HEK293 (cell line): ENCODE measurements at regions not wholly inside any gene's neighbourhood (a gene's known extent, or its start where the extent isn't known, plus 50 kb on each side); places are given as distances from the start of the nearest gene placed in this dataset.

ENCODE experiments used
- CTCF ChIA-PET: fragments of 350-600 bp; formaldehyde crosslinking; extraction: SDS; loops from one replicate; lab custom pipeline; 2021; ENCODE audit warnings: antibody characterized with exemption; lab: Yijun Ruan, JAX
- POLR2A ChIA-PET: fragments of 300-600 bp; formaldehyde crosslinking; extraction: SDS; loops from one replicate; lab custom pipeline; 2020; ENCODE audit warnings: antibody characterized with exemption, inconsistent platforms; lab: Yijun Ruan, JAX
- H3K27ac ChIP-seq: fragments of 200-500 bp; sonication (Bioruptor generic); 2 replicates; pipeline ENCODE4 v1.5.1; 2014; ENCODE audit warnings: low read depth, low read length, control low read depth, inconsistent platforms; ENCODE audit errors: extremely low read depth
- H3K36me3 ChIP-seq, 2 experiments: fragments of 200-500 bp in 1 of 2; sonication (Bioruptor generic) in 1 of 2; 1 replicate in 1 of 2; 2 replicates in 1 of 2; pipeline ENCODE4 v1.5.1; 2014 to 2017; ENCODE audit warnings: inconsistent platforms in 2 of 2, low read length in 2 of 2; ENCODE audit not compliant: control insufficient read depth in 2 of 2, insufficient read depth in 1 of 2
- H3K4me1 ChIP-seq: fragments of 200-500 bp; sonication (Bioruptor generic); 2 replicates; pipeline ENCODE4 v1.5.1; 2014; ENCODE audit warnings: mild to moderate bottlenecking, low read length, inconsistent platforms; ENCODE audit not compliant: control insufficient read depth, insufficient read depth
- H3K4me3 ChIP-seq: 2 replicates; pipeline ENCODE4 v1.5.1; 2011; ENCODE audit warnings: low read depth, mild to moderate bottlenecking, control low read depth, low read length, moderate library complexity
- H3K9me3 ChIP-seq: fragments of 200-500 bp; sonication (Bioruptor generic); 2 replicates; pipeline ENCODE4 v1.5.1; 2014; ENCODE audit warnings: low read depth, low read length, inconsistent platforms; ENCODE audit not compliant: control insufficient read depth, insufficient read depth
- BCL11B ChIP-seq: fragments of 450-650 bp; formaldehyde crosslinking; IDR thresholded peaks from 2 replicates; pipeline ENCODE4 v1.5.1; 2016; ENCODE audit warnings: low read depth, missing biosample characterization, missing genetic modification characterization
- GLI2 ChIP-seq: fragments of 450-650 bp; formaldehyde crosslinking; IDR thresholded peaks from 2 replicates; pipeline ENCODE4; 2017; ENCODE audit warnings: missing biosample characterization, missing genetic modification characterization, low read depth, borderline replicate concordance
- RBAK ChIP-seq: fragments of 450-650 bp; formaldehyde crosslinking; IDR thresholded peaks from 2 replicates; pipeline ENCODE4 v1.5.1; 2016; ENCODE audit warnings: missing biosample characterization, missing genetic modification characterization
- REST ChIP-seq: fragments of 450-650 bp; formaldehyde crosslinking; IDR thresholded peaks from 2 replicates; pipeline ENCODE4 v1.5.1; 2016; ENCODE audit warnings: missing biosample characterization, missing genetic modification characterization
- SP2 ChIP-seq: fragments of 450-650 bp; formaldehyde crosslinking; IDR thresholded peaks from 2 replicates; pipeline ENCODE4 v1.5.1; 2016; ENCODE audit warnings: missing biosample characterization, missing genetic modification characterization
- ZBTB26 ChIP-seq: fragments of 450-650 bp; formaldehyde crosslinking; optimal IDR thresholded peaks from 2 replicates; pipeline ENCODE3; 2016; ENCODE audit warnings: missing biosample characterization, mild to moderate bottlenecking, missing genetic modification characterization
- ZBTB8A ChIP-seq: fragments of 450-650 bp; formaldehyde crosslinking; IDR thresholded peaks from 2 replicates; pipeline ENCODE4 v1.5.1; 2016; ENCODE audit warnings: missing biosample characterization, missing genetic modification characterization
- ZNF157 ChIP-seq: fragments of 450-650 bp; formaldehyde crosslinking; IDR thresholded peaks from 2 replicates; pipeline ENCODE4 v1.5.1; 2016; ENCODE audit warnings: missing biosample characterization, missing genetic modification characterization
- ZNF211 ChIP-seq: fragments of 450-650 bp; formaldehyde crosslinking; IDR thresholded peaks from 2 replicates; pipeline ENCODE4 v1.5.1; 2016; ENCODE audit warnings: low read depth, missing biosample characterization, missing genetic modification characterization
- ZNF433 ChIP-seq: fragments of 450-650 bp; formaldehyde crosslinking; IDR thresholded peaks from 2 replicates; pipeline ENCODE4 v1.5.1; 2016; ENCODE audit warnings: missing biosample characterization, missing genetic modification characterization, low read depth
- ZNF514 ChIP-seq: fragments of 450-650 bp; formaldehyde crosslinking; IDR thresholded peaks from 2 replicates; pipeline ENCODE4 v1.5.1; 2016; ENCODE audit warnings: missing biosample characterization, missing genetic modification characterization
- ZNF529 ChIP-seq: fragments of 450-650 bp; formaldehyde crosslinking; IDR thresholded peaks from 2 replicates; pipeline ENCODE4 v1.5.1; 2017; ENCODE audit warnings: missing genetic modification characterization, missing biosample characterization; ENCODE audit not compliant: insufficient replicate concordance
- ZNF639 ChIP-seq: fragments of 450-650 bp; formaldehyde crosslinking; IDR thresholded peaks from 2 replicates; pipeline ENCODE4 v1.5.1; 2016; ENCODE audit warnings: missing biosample characterization, missing genetic modification characterization
- ZNF664 ChIP-seq: fragments of 450-650 bp; formaldehyde crosslinking; IDR thresholded peaks from 2 replicates; pipeline ENCODE4 v1.5.1; 2016; ENCODE audit warnings: missing biosample characterization, missing genetic modification characterization
- ZNF692 ChIP-seq: fragments of 450-650 bp; formaldehyde crosslinking; IDR thresholded peaks from 2 replicates; pipeline ENCODE4 v1.5.1; 2016; ENCODE audit warnings: missing biosample characterization, missing genetic modification characterization
- ZNF777 ChIP-seq: fragments of 450-650 bp; formaldehyde crosslinking; IDR thresholded peaks from 2 replicates; pipeline ENCODE4 v1.5.1; 2017; ENCODE audit warnings: missing biosample characterization, missing genetic modification characterization, borderline replicate concordance
- ZSCAN4 ChIP-seq: fragments of 450-650 bp; formaldehyde crosslinking; IDR thresholded peaks from 2 replicates; pipeline ENCODE4 v1.5.1; 2017; ENCODE audit warnings: missing biosample characterization, missing genetic modification characterization

- H3K9me3 ChIP-seq, result no peaks in the 10 kb centered on the region
- no peak overlapping the region for H3K4me3 ChIP-seq
- H3K4me1 ChIP-seq, result peaks cover 5% of the 10 kb centered on the region; the same call in 1 of the 2 replicates
- CTCF ChIA-PET, result interaction anchor here (1.0 to 2.6 kb wide), 2 partner anchors 21 to 43 kb away, joined by 4 to 6 read pairs; no protein-coding TSS in a partner anchor
- no peak overlapping the region for H3K27ac ChIP-seq
- no peaks in the 10 kb centered on the region for H3K36me3 ChIP-seq
- POLR2A ChIA-PET, result no interaction called here
- no peak for TF ChIP-seq ZNF692
- no peak for TF ChIP-seq ZNF639
- TF ChIP-seq ZBTB26 (tag by site-specific recombination), result no peak
- TF ChIP-seq SP2 (tag by site-specific recombination), result no peak
- no peak for TF ChIP-seq ZSCAN4 (tag by site-specific recombination)
- TF ChIP-seq ZNF514 (tag by site-specific recombination), result no peak
- TF ChIP-seq REST (tag by site-specific recombination), result no peak
- no peak for TF ChIP-seq ZNF211 (tag by site-specific recombination)
- no peak for TF ChIP-seq ZNF664
- no peak for TF ChIP-seq ZNF529 (tag by site-specific recombination)
- TF ChIP-seq ZBTB8A (tag by site-specific recombination), result no peak
- TF ChIP-seq BCL11B (tag by site-specific recombination), result no peak
- no peak for TF ChIP-seq RBAK (tag by site-specific recombination)
- TF ChIP-seq ZNF157 (tag by site-specific recombination), result no peak
- TF ChIP-seq ZNF777 (tag by site-specific recombination), result no peak
- no peak for TF ChIP-seq ZNF433
- TF ChIP-seq GLI2, result no peak
These were observed 143.4 kb upstream of the APC start for GRCh38 chr5:112594095-112594850.
